Activated effector memory CD4-positive, alpha-beta T cell treated with anti-CD3 and anti-CD28 coated beads, Interleukin-2, amount 50 U/mL, for 16 hours (primary cell): ENCODE measurements at regions not wholly inside any gene's neighbourhood (a gene's known extent, or its start where the extent isn't known, plus 50 kb on each side); places are given as distances from the start of the nearest gene placed in this dataset.

Experiments used
- DNase-seq: peaks from one replicate; pipeline ENCODE4 v3.0.0-alpha.2; 2020

- peak; percentile 45 for DNase-seq
Measured at GRCh38 chr2:128770143-128771085, 451.7 kb upstream of the HS6ST1 start.

GRCh38 chr2:128771401-128771800 lies 452.7 kb upstream of the HS6ST1 start:
- DNase-seq = no peak

- DNase-seq = no peak
Measured at GRCh38 chr2:128772671-128773070, 454.0 kb upstream of the HS6ST1 start.

GRCh38 chr2:128773641-128774319 lies 455.1 kb upstream of the HS6ST1 start:
- peak; percentile 30 for DNase-seq

- DNase-seq = peak; percentile 36
Measured at GRCh38 chr2:128774320-128775216, 455.9 kb upstream of the HS6ST1 start.

- peak; percentile 46 for DNase-seq
Measured at GRCh38 chr2:128775217-128775913, 456.7 kb upstream of the HS6ST1 start.

- DNase-seq = no peak
Measured at GRCh38 chr2:128775914-128776285, 457.2 kb upstream of the HS6ST1 start.

GRCh38 chr2:128776461-128777195 lies 458.0 kb upstream of the HS6ST1 start:
- DNase-seq = peak; percentile 42

GRCh38 chr2:128777196-128778035 lies 458.7 kb upstream of the HS6ST1 start:
- DNase-seq = peak; percentile 33

- DNase-seq = no peak
Measured at GRCh38 chr2:128778843-128779242, 460.2 kb upstream of the HS6ST1 start.

GRCh38 chr2:128779301-128780095 lies 460.8 kb upstream of the HS6ST1 start:
- peak; percentile 16 for DNase-seq

- DNase-seq = no peak
Measured at GRCh38 chr2:128780434-128781080, 461.9 kb upstream of the HS6ST1 start.

- no peak for DNase-seq
Measured at GRCh38 chr2:128781166-128781565, 462.5 kb upstream of the HS6ST1 start.

- DNase-seq = peak; percentile 47
Measured at GRCh38 chr2:128781585-128782385, 463.1 kb upstream of the HS6ST1 start.

- DNase-seq = peak; percentile 38
Measured at GRCh38 chr2:128782411-128783192, 463.9 kb upstream of the HS6ST1 start.

- DNase-seq = peak; percentile 54
Measured at GRCh38 chr2:128783193-128783671, 464.6 kb upstream of the HS6ST1 start.

- DNase-seq = peak; percentile 37
Measured at GRCh38 chr2:128783896-128784295, 465.2 kb upstream of the HS6ST1 start.
